ENCODE measurements at regions not wholly inside any gene's neighbourhood (a gene's known extent, or its start where the extent isn't known, plus 50 kb on each side); places are given as distances from the start of the nearest gene placed in this dataset.
A peak's percentile ranks its signal among the peaks of the same experiment; 100 is the strongest.

DNA sequence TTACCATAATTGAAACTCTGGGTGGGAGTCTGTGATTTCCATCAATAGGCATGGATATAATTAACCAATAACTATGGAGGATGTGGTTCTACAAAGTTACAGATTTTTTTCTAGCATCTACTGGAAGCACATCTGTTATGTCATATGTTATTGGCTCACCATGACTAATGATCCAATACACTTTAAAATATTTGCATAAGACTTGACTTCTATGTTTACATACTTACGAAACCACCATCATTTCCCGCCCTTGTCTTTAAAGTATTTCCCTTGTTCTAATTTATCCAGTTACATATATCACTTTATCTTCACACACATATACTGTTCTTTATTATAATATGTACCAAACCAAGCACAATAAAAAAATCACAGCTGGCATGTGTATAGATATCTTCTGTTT lies 380.3 kb upstream of the CBLB start:
- ChIA-PET POLR2A (no interaction called here), CTCF (no interaction called here)
- H3K4me1 ChIP-seq (ENCODE audit: control extremely low read depth in 1 of 4, control insufficient read depth in 4 of 4, insufficient read depth in 4 of 4, low read length in 3 of 4): no peaks in the 10 kb centered on the region
- 85% methylated on average over 2 of the region's 2 CpGs for WGBS (ENCODE audit: insufficient coverage)
- peaks cover 0 to 8% (median 5%) of the 10 kb centered on the region in 5 experiments for H3K9me3 ChIP-seq (ENCODE audit: control extremely low read depth in 1 of 5, control insufficient read depth in 4 of 5, insufficient read depth in 2 of 5, low read depth in 1 of 5, low read length in 4 of 5)
- no peaks in the 10 kb centered on the region for H3K27me3 ChIP-seq (replicated peaks in 2 of 5; ENCODE audit: control insufficient read depth in 4 of 5, insufficient read depth in 5 of 5, low read length in 4 of 5)
- DNase-seq: no peak
- H3K4me3 ChIP-seq (ENCODE audit: control insufficient read depth in 1 of 7, extremely low read depth in 1 of 7, insufficient read depth in 4 of 7, low read depth in 2 of 7, low read length in 6 of 7): no peak overlapping the region
- H3K27ac ChIP-seq (ENCODE audit: insufficient read depth in 1 of 2, low read depth in 1 of 2, low read length in 2 of 2, poor library complexity in 1 of 2, severe bottlenecking in 2 of 2): no peak overlapping the region
- H3K36me3 ChIP-seq (ENCODE audit: control insufficient read depth in 4 of 4, insufficient read depth in 4 of 4, low read length in 3 of 4): no peaks in the 10 kb centered on the region

DNA sequence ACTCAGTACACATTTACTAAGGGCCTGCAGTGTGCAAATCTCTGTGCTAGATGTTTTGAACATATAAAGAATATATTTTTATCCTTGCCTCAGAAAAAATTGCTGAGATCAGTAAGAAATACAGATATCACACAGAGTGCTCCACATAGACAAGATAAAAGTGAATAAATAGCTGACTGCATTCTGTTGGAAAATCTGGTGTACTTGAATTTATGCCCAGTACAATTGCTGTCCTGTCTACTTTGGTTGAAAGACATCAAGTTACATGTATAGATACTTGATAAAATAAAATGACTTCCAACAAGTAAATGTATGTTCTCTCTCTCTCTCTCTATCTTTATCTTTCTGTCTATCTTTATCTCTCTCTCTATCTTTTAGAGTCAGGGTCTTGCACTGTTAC lies 381.2 kb upstream of the CBLB start:
- H3K27me3 ChIP-seq (replicated peaks in 2 of 5; ENCODE audit: control insufficient read depth in 4 of 5, insufficient read depth in 5 of 5, low read length in 4 of 5): no peaks in the 10 kb centered on the region
- H3K27ac ChIP-seq (ENCODE audit: insufficient read depth in 1 of 2, low read depth in 1 of 2, low read length in 2 of 2, poor library complexity in 1 of 2, severe bottlenecking in 2 of 2): no peak overlapping the region
- peaks cover 0 to 8% (median 5%) of the 10 kb centered on the region in 5 experiments for H3K9me3 ChIP-seq (ENCODE audit: control extremely low read depth in 1 of 5, control insufficient read depth in 4 of 5, insufficient read depth in 2 of 5, low read depth in 1 of 5, low read length in 4 of 5)
- DNase-seq: no peak
- POLR2A ChIA-PET: no interaction called here
- H3K4me3 ChIP-seq (ENCODE audit: control insufficient read depth in 1 of 7, extremely low read depth in 1 of 7, insufficient read depth in 4 of 7, low read depth in 2 of 7, low read length in 6 of 7): no peak overlapping the region
- no peaks in the 10 kb centered on the region for H3K36me3 ChIP-seq (ENCODE audit: control insufficient read depth in 4 of 4, insufficient read depth in 4 of 4, low read length in 3 of 4)
- no peaks in the 10 kb centered on the region for H3K4me1 ChIP-seq (ENCODE audit: control extremely low read depth in 1 of 4, control insufficient read depth in 4 of 4, insufficient read depth in 4 of 4, low read length in 3 of 4)
- CTCF ChIA-PET: interaction anchor here (1.2 kb wide), 1 partner anchor 21 kb away, joined by 3 read pairs; no protein-coding TSS in a partner anchor

DNA sequence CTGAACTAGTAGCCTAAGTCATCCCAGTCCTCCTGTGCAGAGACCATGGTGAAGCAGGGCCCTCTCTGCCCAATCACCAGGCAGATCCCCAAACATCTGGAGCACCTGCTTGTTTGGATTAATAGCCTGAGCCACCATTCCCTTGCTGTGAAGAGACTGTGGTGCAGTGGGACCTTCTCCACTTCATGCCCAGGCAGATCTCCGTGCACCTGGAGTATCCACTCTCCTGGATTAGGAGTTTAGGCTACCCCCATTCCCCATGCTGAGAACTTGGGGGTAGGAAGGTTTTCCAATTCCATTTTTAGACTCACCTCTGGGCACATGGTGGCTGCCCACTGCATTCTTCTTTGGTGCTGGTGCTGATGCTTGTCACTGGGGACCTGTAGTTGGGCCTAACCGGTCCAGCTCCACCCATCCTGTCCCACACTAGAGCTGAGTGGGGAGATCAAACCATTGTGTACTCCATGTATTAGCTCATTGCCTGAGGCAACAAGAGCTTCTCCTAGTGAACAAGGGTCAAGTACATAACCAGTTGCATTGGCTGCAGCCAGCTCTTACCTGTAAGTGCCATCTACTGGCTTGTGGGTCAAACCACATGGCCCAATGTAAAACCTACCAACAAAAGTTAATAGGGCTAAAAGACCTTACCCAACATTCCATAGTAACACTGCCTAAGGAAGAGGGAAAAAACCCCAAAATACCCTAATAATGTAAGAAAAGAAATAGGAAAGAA lies 382.5 kb upstream of the CBLB start:
- no peak for DNase-seq
- 100% methylated on average over 2 of the region's 2 CpGs for WGBS (ENCODE audit: insufficient coverage)

DNA sequence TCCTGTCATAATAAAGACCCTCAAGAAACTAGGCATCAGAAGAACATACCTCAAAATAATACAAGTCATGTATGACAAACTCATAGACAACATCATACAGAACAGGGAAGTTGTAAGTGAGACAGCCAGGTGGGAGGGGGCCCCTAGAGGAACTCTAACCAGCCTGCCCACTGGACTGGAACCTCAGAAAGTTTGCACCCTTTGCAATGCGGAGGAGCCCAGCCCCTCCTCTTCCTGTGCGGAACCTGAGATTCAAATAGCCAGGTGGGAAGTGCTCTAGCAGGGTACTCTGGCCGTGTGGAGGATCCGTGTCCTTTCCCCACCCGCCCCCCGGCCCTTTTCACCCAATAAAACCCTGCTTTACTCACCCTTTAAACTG lies 387.0 kb upstream of the CBLB start:
- Histone ChIP-seq H3K9me3 (ENCODE audit: control extremely low read depth in 1 of 5, control insufficient read depth in 4 of 5, insufficient read depth in 2 of 5, low read depth in 1 of 5, low read length in 4 of 5) (peaks cover 0 to 9% (median 5%) of the 10 kb centered on the region in 5 experiments), H3K27me3 (replicated peaks in 2 of 5; ENCODE audit: control insufficient read depth in 4 of 5, insufficient read depth in 5 of 5, low read length in 4 of 5) (no peaks in the 10 kb centered on the region), H3K4me1 (ENCODE audit: control extremely low read depth in 1 of 4, control insufficient read depth in 4 of 4, insufficient read depth in 4 of 4, low read length in 3 of 4) (no peaks in the 10 kb centered on the region), H3K36me3 (ENCODE audit: control insufficient read depth in 4 of 4, insufficient read depth in 4 of 4, low read length in 3 of 4) (no peaks in the 10 kb centered on the region), H3K4me3 (ENCODE audit: control insufficient read depth in 1 of 7, extremely low read depth in 1 of 7, insufficient read depth in 4 of 7, low read depth in 2 of 7, low read length in 6 of 7) (no peak overlapping the region), H3K27ac (ENCODE audit: insufficient read depth in 1 of 2, low read depth in 1 of 2, low read length in 2 of 2, poor library complexity in 1 of 2, severe bottlenecking in 2 of 2) (no peak overlapping the region)
- WGBS (ENCODE audit: insufficient coverage): 100% methylated on average over 1 of the region's 6 CpGs
- ChIA-PET POLR2A (no interaction called here), CTCF (no interaction called here)
- peak in 2 of 3 donors; percentile 9 to 36 for DNase-seq

More for the DNA sequence above, 382.5 kb upstream of the CBLB start:
- H3K36me3 ChIP-seq (ENCODE audit: control insufficient read depth in 4 of 4, insufficient read depth in 4 of 4, low read length in 3 of 4): no peaks in the 10 kb centered on the region
- ChIA-PET POLR2A (no interaction called here), CTCF (interaction anchor here (0.9 kb wide), 1 partner anchor 14 kb away, joined by 3 read pairs; no protein-coding TSS in a partner anchor)
- H3K4me3 ChIP-seq (ENCODE audit: control insufficient read depth in 1 of 7, extremely low read depth in 1 of 7, insufficient read depth in 4 of 7, low read depth in 2 of 7, low read length in 6 of 7): no peak overlapping the region
- no peaks in the 10 kb centered on the region for H3K4me1 ChIP-seq (ENCODE audit: control extremely low read depth in 1 of 4, control insufficient read depth in 4 of 4, insufficient read depth in 4 of 4, low read length in 3 of 4)
- H3K9me3 ChIP-seq (ENCODE audit: control extremely low read depth in 1 of 5, control insufficient read depth in 4 of 5, insufficient read depth in 2 of 5, low read depth in 1 of 5, low read length in 4 of 5): peaks cover 0 to 8% (median 5%) of the 10 kb centered on the region in 5 experiments
- no peak overlapping the region for H3K27ac ChIP-seq (ENCODE audit: insufficient read depth in 1 of 2, low read depth in 1 of 2, low read length in 2 of 2, poor library complexity in 1 of 2, severe bottlenecking in 2 of 2)
- H3K27me3 ChIP-seq (replicated peaks in 2 of 5; ENCODE audit: control insufficient read depth in 4 of 5, insufficient read depth in 5 of 5, low read length in 4 of 5): no peaks in the 10 kb centered on the region

DNA sequence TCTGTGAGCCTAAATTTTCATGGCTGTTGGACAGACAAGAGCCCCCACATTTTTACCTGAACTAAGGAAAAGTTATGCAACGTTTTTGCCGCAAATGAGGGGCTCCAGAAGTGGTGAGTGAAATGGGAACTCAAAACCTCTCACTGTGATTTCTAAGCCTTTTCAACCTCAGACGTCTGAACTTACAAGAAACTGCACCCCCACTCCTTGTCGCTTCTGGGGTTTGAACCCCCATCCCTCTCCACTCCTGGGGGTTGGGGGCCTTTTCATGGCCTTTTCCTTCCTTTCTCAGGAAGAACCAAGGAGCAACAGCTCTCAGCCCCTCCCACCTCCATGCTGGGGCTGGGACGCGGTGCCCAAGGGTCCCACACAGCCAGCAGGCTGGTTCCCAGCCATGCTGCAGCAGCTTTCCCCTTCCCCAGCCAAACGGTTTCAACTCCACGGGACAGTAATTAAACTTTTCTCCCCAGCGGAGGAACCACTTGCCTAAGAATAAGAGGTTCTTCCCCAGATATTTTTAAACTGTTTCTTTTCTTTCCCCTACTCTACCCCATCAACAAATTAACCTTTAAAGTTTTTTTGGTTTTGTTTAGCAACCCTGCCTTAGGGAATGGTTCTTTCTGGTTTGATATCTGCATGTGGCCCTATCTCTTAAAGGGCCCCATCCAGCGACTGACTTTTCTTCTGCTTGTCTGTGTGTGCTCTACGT lies 387.6 kb upstream of the CBLB start:
- no peaks in the 10 kb centered on the region for H3K4me1 ChIP-seq (ENCODE audit: control extremely low read depth in 1 of 4, control insufficient read depth in 4 of 4, insufficient read depth in 4 of 4, low read length in 3 of 4)
- peaks cover 0 to 4% (median under 1%) of the 10 kb centered on the region in 5 experiments for H3K9me3 ChIP-seq (ENCODE audit: control extremely low read depth in 1 of 5, control insufficient read depth in 4 of 5, insufficient read depth in 2 of 5, low read depth in 1 of 5, low read length in 4 of 5)
- no peak overlapping the region for H3K27ac ChIP-seq (ENCODE audit: insufficient read depth in 1 of 2, low read depth in 1 of 2, low read length in 2 of 2, poor library complexity in 1 of 2, severe bottlenecking in 2 of 2)
- H3K27me3 ChIP-seq (replicated peaks in 2 of 5; ENCODE audit: control insufficient read depth in 4 of 5, insufficient read depth in 5 of 5, low read length in 4 of 5): no peaks in the 10 kb centered on the region
- 89% methylated on average over 11 of the region's 11 CpGs for WGBS (ENCODE audit: insufficient coverage)
- no peaks in the 10 kb centered on the region for H3K36me3 ChIP-seq (ENCODE audit: control insufficient read depth in 4 of 4, insufficient read depth in 4 of 4, low read length in 3 of 4)
- CTCF ChIA-PET: no interaction called here
- H3K4me3 ChIP-seq (ENCODE audit: control insufficient read depth in 1 of 7, extremely low read depth in 1 of 7, insufficient read depth in 4 of 7, low read depth in 2 of 7, low read length in 6 of 7): no peak overlapping the region
- POLR2A ChIA-PET: no interaction called here
- DNase-seq: no peak

DNA sequence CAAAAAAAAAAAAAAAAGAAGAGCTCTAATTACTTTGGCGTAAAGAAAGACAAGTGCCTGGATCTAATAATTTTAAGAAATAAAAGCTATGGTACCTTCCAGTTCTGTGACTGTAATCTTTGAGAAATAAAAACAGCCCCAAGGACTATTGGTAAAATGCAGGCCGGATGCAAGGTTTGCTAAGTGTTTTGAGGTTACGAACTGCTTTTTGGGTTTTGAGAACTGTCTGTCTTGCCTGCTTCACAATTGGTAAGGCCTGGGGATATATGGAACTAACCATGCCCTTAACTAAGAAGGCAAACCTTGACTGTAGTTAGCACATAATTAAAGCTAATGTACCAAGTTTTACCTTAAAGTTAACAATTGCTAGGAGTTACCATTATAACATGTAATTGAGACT lies 388.4 kb upstream of the CBLB start:
- DNase-seq: no peak
- POLR2A ChIA-PET: no interaction called here

DNA sequence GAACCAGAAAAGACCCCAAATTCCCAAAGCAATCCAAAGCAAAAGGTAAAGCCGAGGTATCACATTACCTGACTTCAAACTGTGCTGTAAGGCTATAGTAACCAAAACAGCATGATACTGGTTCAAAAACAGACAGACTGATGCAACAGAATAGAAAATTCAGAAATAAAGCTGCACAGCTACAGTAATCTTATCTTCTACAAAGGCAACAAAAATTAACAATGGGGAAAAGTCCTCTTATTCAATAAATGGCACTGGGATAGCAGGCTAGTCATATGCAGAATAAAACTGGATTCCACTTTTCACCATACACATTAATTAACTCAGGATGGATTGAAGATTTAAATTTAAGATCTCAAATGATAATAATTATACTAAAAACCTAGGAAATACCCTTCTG lies 392.6 kb upstream of the CBLB start:
- WGBS (ENCODE audit: insufficient coverage): 100% methylated on average over 1 of the region's 1 CpG
- Histone ChIP-seq H3K36me3 (ENCODE audit: control insufficient read depth in 4 of 4, insufficient read depth in 4 of 4, low read length in 3 of 4) (no peaks in the 10 kb centered on the region), H3K27ac (ENCODE audit: insufficient read depth in 1 of 2, low read depth in 1 of 2, low read length in 2 of 2, poor library complexity in 1 of 2, severe bottlenecking in 2 of 2) (no peak overlapping the region), H3K9me3 (ENCODE audit: control extremely low read depth in 1 of 5, control insufficient read depth in 4 of 5, insufficient read depth in 2 of 5, low read depth in 1 of 5, low read length in 4 of 5) (peaks cover 0 to 2% (median 0%) of the 10 kb centered on the region in 5 experiments), H3K4me3 (ENCODE audit: control insufficient read depth in 1 of 7, extremely low read depth in 1 of 7, insufficient read depth in 4 of 7, low read depth in 2 of 7, low read length in 6 of 7) (no peak overlapping the region), H3K4me1 (ENCODE audit: control extremely low read depth in 1 of 4, control insufficient read depth in 4 of 4, insufficient read depth in 4 of 4, low read length in 3 of 4) (no peaks in the 10 kb centered on the region), H3K27me3 (replicated peaks in 2 of 5; ENCODE audit: control insufficient read depth in 4 of 5, insufficient read depth in 5 of 5, low read length in 4 of 5) (no peaks in the 10 kb centered on the region)
- ChIA-PET CTCF (no interaction called here), POLR2A (no interaction called here)
- DNase-seq: no peak

More for the DNA sequence above, 388.4 kb upstream of the CBLB start:
- WGBS (ENCODE audit: insufficient coverage): 100% methylated on average over 1 of the region's 3 CpGs
- no peak overlapping the region for H3K4me3 ChIP-seq (ENCODE audit: control insufficient read depth in 1 of 7, extremely low read depth in 1 of 7, insufficient read depth in 4 of 7, low read depth in 2 of 7, low read length in 6 of 7)
- H3K27me3 ChIP-seq (replicated peaks in 2 of 5; ENCODE audit: control insufficient read depth in 4 of 5, insufficient read depth in 5 of 5, low read length in 4 of 5): no peaks in the 10 kb centered on the region
- H3K27ac ChIP-seq (ENCODE audit: insufficient read depth in 1 of 2, low read depth in 1 of 2, low read length in 2 of 2, poor library complexity in 1 of 2, severe bottlenecking in 2 of 2): no peak overlapping the region
- CTCF ChIA-PET: no interaction called here
- no peaks in the 10 kb centered on the region for H3K36me3 ChIP-seq (ENCODE audit: control insufficient read depth in 4 of 4, insufficient read depth in 4 of 4, low read length in 3 of 4)
- no peaks in the 10 kb centered on the region for H3K4me1 ChIP-seq (ENCODE audit: control extremely low read depth in 1 of 4, control insufficient read depth in 4 of 4, insufficient read depth in 4 of 4, low read length in 3 of 4)
- H3K9me3 ChIP-seq (ENCODE audit: control extremely low read depth in 1 of 5, control insufficient read depth in 4 of 5, insufficient read depth in 2 of 5, low read depth in 1 of 5, low read length in 4 of 5): peaks cover 0 to 2% (median 0%) of the 10 kb centered on the region in 5 experiments

Data from common myeloid progenitor, CD34-positive (primary cell).